ENCODE measurements at regions not wholly inside any gene's neighbourhood (a gene's known extent, or its start where the extent isn't known, plus 50 kb on each side); places are given as distances from the start of the nearest gene placed in this dataset.

DNA sequence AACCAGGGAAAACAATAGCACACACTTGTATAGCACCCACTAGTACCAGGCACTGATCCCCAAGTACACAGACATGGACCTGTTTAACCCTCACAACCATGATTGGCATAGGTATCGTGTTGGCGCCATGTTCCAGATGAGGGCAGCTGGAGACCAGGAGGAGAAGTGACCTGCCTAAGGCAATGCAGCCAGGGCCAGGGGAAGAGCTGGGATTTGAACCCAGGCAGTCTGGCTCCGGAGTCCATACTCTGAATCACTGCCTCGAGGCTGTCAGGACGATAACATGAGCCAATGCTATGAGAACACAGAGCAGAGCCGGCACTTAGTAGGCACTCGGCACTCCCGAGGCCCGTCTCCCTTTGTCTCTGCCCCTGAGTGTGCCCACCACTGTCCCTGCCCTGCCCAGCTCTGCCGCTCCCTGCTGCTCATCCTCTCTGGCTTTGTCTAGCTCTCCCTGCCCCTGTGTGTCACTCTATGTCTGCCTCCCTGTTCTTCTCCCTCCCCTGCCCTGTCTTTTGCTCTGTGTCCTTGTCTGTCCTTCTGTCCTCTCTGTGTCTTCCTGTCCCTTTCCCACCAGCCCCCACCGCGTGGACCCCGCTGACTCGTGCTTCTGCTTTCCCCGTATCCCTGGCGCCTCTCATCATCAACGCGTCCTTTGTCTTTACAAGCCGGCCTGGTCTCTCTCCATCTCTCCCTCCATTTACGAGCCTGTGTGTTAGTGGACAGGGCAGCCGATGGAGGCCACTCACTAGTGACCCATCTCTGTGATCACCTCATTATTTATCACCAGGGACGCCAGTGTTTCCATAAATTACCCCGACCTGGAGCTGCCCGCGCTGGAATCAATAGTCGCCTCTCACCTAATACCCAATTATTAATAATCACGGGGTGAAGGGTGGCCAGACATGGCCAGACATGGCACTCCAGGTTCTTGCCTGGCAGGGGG lies 99.4 kb upstream of the MVB12B start:
- DNase-seq, result no peak
- no peaks in the 10 kb centered on the region for H3K4me1 ChIP-seq (ENCODE audit: low read depth)
- TF ChIP-seq, protein P1, sequence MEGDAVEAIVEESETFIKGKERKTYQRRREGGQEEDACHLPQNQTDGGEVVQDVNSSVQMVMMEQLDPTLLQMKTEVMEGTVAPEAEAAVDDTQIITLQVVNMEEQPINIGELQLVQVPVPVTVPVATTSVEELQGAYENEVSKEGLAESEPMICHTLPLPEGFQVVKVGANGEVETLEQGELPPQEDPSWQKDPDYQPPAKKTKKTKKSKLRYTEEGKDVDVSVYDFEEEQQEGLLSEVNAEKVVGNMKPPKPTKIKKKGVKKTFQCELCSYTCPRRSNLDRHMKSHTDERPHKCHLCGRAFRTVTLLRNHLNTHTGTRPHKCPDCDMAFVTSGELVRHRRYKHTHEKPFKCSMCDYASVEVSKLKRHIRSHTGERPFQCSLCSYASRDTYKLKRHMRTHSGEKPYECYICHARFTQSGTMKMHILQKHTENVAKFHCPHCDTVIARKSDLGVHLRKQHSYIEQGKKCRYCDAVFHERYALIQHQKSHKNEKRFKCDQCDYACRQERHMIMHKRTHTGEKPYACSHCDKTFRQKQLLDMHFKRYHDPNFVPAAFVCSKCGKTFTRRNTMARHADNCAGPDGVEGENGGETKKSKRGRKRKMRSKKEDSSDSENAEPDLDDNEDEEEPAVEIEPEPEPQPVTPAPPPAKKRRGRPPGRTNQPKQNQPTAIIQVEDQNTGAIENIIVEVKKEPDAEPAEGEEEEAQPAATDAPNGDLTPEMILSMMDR (IDR thresholded peaks at IDR 0.05), result no peak
- H3K9me3 ChIP-seq, result no peaks in the 10 kb centered on the region
- H3K36me3 ChIP-seq (ENCODE audit: low read depth), result no peaks in the 10 kb centered on the region
- no peak overlapping the region for H3K4me3 ChIP-seq
- ATAC-seq, result no peak
- intact Hi-C loops (cut with DNase I, micrococcal nuclease), result loop anchor here in 1 of 2 donors (10.0 kb wide), 1 partner anchor 822 kb away; no protein-coding TSS in a partner anchor

DNA sequence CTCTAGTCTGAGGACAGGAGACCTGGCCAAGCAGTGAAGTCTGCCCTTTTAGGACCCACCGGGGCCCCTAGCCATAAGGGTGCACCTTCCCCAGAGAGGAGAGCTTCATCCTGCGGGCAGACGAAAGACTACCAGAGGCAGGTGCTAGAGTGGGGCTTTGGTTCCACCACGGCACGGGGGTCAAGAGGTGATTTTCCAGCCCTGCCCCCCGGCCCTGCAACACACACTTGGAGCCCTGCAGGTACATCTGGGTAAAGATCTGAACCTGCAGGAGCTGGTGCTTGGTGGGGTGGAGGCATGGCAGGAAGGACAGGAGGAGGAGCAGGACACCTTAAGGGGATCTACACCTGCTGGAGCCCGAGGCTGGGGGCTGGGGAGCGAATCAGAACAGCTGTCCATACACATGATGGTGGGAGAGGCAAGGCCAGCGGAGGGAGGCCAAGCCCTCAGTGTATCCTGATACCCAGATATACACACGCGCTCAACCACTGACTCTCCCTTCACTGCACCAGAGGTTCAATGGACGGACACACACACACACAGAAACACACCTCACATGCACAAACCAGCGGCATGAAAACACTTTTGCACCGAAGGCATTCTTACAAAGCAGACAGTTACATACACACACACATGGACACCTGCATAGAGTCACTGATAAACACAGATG lies 98.4 kb upstream of the MVB12B start:
- Histone ChIP-seq H3K4me3 (no peak overlapping the region), H3K36me3 (ENCODE audit: low read depth) (no peaks in the 10 kb centered on the region), H3K4me1 (ENCODE audit: low read depth) (no peaks in the 10 kb centered on the region), H3K9me3 (no peaks in the 10 kb centered on the region)
- TF ChIP-seq, protein P1 (IDR thresholded peaks at IDR 0.05), result no peak
- no peak for DNase-seq
- intact Hi-C loops (cut with DNase I, micrococcal nuclease), result loop anchor here in 1 of 2 donors (10.0 kb wide), 1 partner anchor 823 kb away; no protein-coding TSS in a partner anchor
- ATAC-seq, result no peak

GRCh38 chr9:126228781-126229444 lies 97.7 kb upstream of the MVB12B start:
- no peak overlapping the region for H3K4me3 ChIP-seq
- DNase-seq (peak in 2 of 3 donors; percentile 78 to 80), ATAC-seq (peak; percentile 92)
- no peaks in the 10 kb centered on the region for H3K36me3 ChIP-seq (ENCODE audit: low read depth)
- intact Hi-C loops (cut with DNase I, micrococcal nuclease), result loop anchor here in 1 of 2 donors (10.0 kb wide), 1 partner anchor 824 kb away; no protein-coding TSS in a partner anchor
- H3K4me1 ChIP-seq (ENCODE audit: low read depth), result no peaks in the 10 kb centered on the region
- no peaks in the 10 kb centered on the region for H3K9me3 ChIP-seq
- TF ChIP-seq, protein P1 (IDR thresholded peaks at IDR 0.05), result peak; percentile 85

- ATAC-seq, result no peak
- TF ChIP-seq, protein P1 (IDR thresholded peaks at IDR 0.05), result no peak
- no peaks in the 10 kb centered on the region for H3K36me3 ChIP-seq (ENCODE audit: low read depth)
- H3K9me3 ChIP-seq, result no peaks in the 10 kb centered on the region
- H3K4me3 ChIP-seq, result no peak overlapping the region
- intact Hi-C loops (cut with DNase I, micrococcal nuclease), result loop anchor here in 1 of 2 donors (10.0 kb wide), 1 partner anchor 825 kb away; no protein-coding TSS in a partner anchor
- DNase-seq, result no peak
- H3K4me1 ChIP-seq (ENCODE audit: low read depth), result no peaks in the 10 kb centered on the region
These were observed 97.1 kb upstream of the MVB12B start for GRCh38 chr9:126229501-126229900.

DNA sequence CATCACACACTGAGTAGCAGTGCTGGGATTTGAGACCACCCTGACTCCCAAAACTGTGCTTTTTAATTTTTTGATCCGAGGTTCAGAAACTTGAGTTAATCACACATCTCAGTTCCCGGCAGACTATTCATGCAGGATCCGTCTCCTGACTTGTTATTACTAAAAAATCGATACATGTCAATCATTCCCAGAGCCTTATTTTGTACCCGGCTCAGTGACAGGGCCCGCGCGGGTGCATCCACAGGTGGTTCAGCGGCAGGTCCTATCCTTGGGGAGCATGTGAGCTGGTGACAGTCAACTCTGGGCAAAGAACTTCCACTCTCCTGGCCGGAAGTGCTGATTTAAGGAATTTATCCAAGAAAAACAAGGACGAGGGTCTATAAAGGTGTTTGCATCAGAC lies 95.9 kb upstream of the MVB12B start:
- DNase-seq, result no peak
- Histone ChIP-seq H3K9me3 (no peaks in the 10 kb centered on the region), H3K4me3 (no peak overlapping the region), H3K4me1 (ENCODE audit: low read depth) (no peaks in the 10 kb centered on the region), H3K36me3 (ENCODE audit: low read depth) (no peaks in the 10 kb centered on the region)
- intact Hi-C loops (cut with DNase I, micrococcal nuclease), result loop anchor here in 1 of 2 donors (10.0 kb wide), 1 partner anchor 826 kb away; no protein-coding TSS in a partner anchor
- TF ChIP-seq, protein P1 (IDR thresholded peaks at IDR 0.05), result no peak
- no peak for ATAC-seq

All from mucosa of descending colon (tissue), 3 donors.